RWPE1 (cell line): ENCODE measurements at regions not wholly inside any gene's neighbourhood (a gene's known extent, or its start where the extent isn't known, plus 50 kb on each side); places are given as distances from the start of the nearest gene placed in this dataset.
"Not testable (repeated sequence)": the region's sequence is repeated elsewhere in the genome, so short reads cannot be mapped to it uniquely, and the experiment has no call there.

Experiments
- CTCF ChIA-PET: fragments of 350-600 bp; sonication (Branson Sonifier 250); formaldehyde crosslinking; extraction: SDS; loops from one replicate; lab custom pipeline; 2021; lab: Yijun Ruan, JAX
- POLR2A ChIA-PET: fragments of 400-600 bp; formaldehyde crosslinking; extraction: SDS; loops from one replicate; lab custom pipeline; 2020; ENCODE audit warnings: antibody characterized with exemption; ENCODE audit not compliant: low non-redundant PET; lab: Yijun Ruan, JAX
- DNase-seq: peaks from one replicate; pipeline ENCODE4 v3.0.0; 2012; ENCODE audit warnings: low spot score
- H3K27ac ChIP-seq: fragments of 450-650 bp; 2 replicates; pipeline ENCODE4 v1.5.1; 2017
- CTCF ChIP-seq: fragments of 450-650 bp; conservative IDR thresholded peaks from 2 replicates; pipeline ENCODE4 v1.5.1; 2017; ENCODE audit warnings: low read depth, mild to moderate bottlenecking

- ChIA-PET POLR2A (no interaction called here), CTCF (interaction anchor here (0.7 to 1.4 kb wide), 2 partner anchors 13 to 163 kb away, joined by 3 to 7 read pairs; no protein-coding TSS in a partner anchor)
- no peak for DNase-seq
- no peak for TF ChIP-seq CTCF
- H3K27ac ChIP-seq: peak overlapping the region; percentile 17; the same call in 1 of the 2 replicates
These were observed 62.4 kb upstream of the PTPN1 start for GRCh38 chr20:50447817-50448216.

- POLR2A ChIA-PET: not testable (repeated sequence)
- H3K27ac ChIP-seq: peak overlapping the region; percentile 17
- DNase-seq: peak; percentile 59
- CTCF ChIA-PET: interaction anchor here (0.6 to 1.4 kb wide), 4 partner anchors 12 to 165 kb away, joined by 3 to 7 read pairs (median 4); no protein-coding TSS in a partner anchor
These were observed 61.4 kb upstream of the PTPN1 start for GRCh38 chr20:50448625-50449403.

- TF ChIP-seq CTCF: no peak
- DNase-seq: no peak
- peak overlapping the region; percentile 24; the same call in 1 of the 2 replicates for H3K27ac ChIP-seq
- CTCF ChIA-PET: interaction anchor here (0.5 to 1.2 kb wide), 7 partner anchors 38 to 698 kb away, joined by 3 to 7 read pairs (median 4); no protein-coding TSS in a partner anchor
- POLR2A ChIA-PET: no interaction called here
These were observed 60.3 kb upstream of the PTPN1 start for GRCh38 chr20:50449738-50450492.

- POLR2A ChIA-PET: no interaction called here
- H3K27ac ChIP-seq: peak overlapping the region; percentile 82; the same call in 1 of the 2 replicates
- CTCF ChIA-PET: interaction anchor here (0.5 to 0.9 kb wide), 4 partner anchors 104 to 697 kb away, joined by 3 to 7 read pairs (median 4); no protein-coding TSS in a partner anchor
- no peak for DNase-seq
- no peak for TF ChIP-seq CTCF
These were observed 59.7 kb upstream of the PTPN1 start for GRCh38 chr20:50450493-50450826.

GRCh38 chr20:50450881-50451752 lies 59.1 kb upstream of the PTPN1 start:
- DNase-seq: no peak
- peak overlapping the region; percentile 82 for H3K27ac ChIP-seq
- ChIA-PET CTCF (interaction anchor here (0.6 kb wide), 2 partner anchors 105 to 380 kb away, joined by 3 to 4 read pairs; no protein-coding TSS in a partner anchor), POLR2A (no interaction called here)
- no peak for TF ChIP-seq CTCF

GRCh38 chr20:50451792-50452425 lies 58.3 kb upstream of the PTPN1 start:
- ChIA-PET CTCF (interaction anchor here (0.6 to 0.7 kb wide), 2 partner anchors 30 to 105 kb away, joined by 3 to 5 read pairs; no protein-coding TSS in a partner anchor), POLR2A (interaction anchor here (0.6 kb wide), 1 partner anchor 116 kb away, joined by 3 read pairs; no protein-coding TSS in a partner anchor)
- DNase-seq: not testable (repeated sequence)
- H3K27ac ChIP-seq: peak overlapping the region; percentile 82
